Gastrocnemius medialis (tissue), 4 donors: ENCODE measurements at regions not wholly inside any gene's neighbourhood (a gene's known extent, or its start where the extent isn't known, plus 50 kb on each side); places are given as distances from the start of the nearest gene placed in this dataset.

ENCODE experiments used
- ATAC-seq, 2 donors: fragments of 150-250 bp; one replicate each; pipeline ENCODE4 v1.9.1; 2016
- DNase-seq, 2 donors: peaks; one replicate each; pipeline ENCODE4 v3.0.0-alpha.2; 2019
- H3K27ac ChIP-seq, 4 donors: fragments of 200-600 bp; sonication (generic); 1 replicate in 1 of 4; 2 replicates in 3 of 4; pipeline ENCODE4 v1.5.1; 2016 to 2018; ENCODE audit warnings: mild to moderate bottlenecking in 2 of 4, moderate library complexity in 1 of 4
- H3K27me3 ChIP-seq, 3 donors: fragments of 200-600 bp; sonication (generic) in 2 of 3; 1 replicate in 1 of 3; 2 replicates in 2 of 3; pipeline versions ENCODE4 v1.5.1 to v1.6.0; 2016 to 2019; ENCODE audit warnings: mild to moderate bottlenecking in 1 of 3, moderate library complexity in 1 of 3
- H3K36me3 ChIP-seq, 2 donors: fragments of 200-600 bp; sonication (generic) in 1 of 2; one replicate each; pipeline ENCODE4 v1.5.1; 2017 to 2018
- H3K4me1 ChIP-seq, 2 donors: fragments of 200-600 bp; sonication (generic) in 1 of 2; one replicate each; pipeline ENCODE4 v1.5.1; 2016 to 2017; ENCODE audit warnings: mild to moderate bottlenecking in 2 of 2
- H3K4me3 ChIP-seq, 4 donors: fragments of 200-600 bp; sonication (generic) in 3 of 4; 1 replicate in 1 of 4; 2 replicates in 3 of 4; pipeline ENCODE4 v1.5.1; 2016 to 2019; ENCODE audit warnings: mild to moderate bottlenecking in 2 of 4
- H3K9me3 ChIP-seq, 3 donors: fragments of 200-600 bp; sonication (generic) in 2 of 3; 1 replicate in 1 of 3; 2 replicates in 2 of 3; pipeline ENCODE4 v1.5.1; 2016 to 2019
- POLR2A ChIP-seq, 2 donors: fragments of 450-650 bp; IDR thresholded peaks; one replicate each; pipeline ENCODE4 v1.6.1; 2017; ENCODE audit warnings: antibody characterized with exemption in 2 of 2, mild to moderate bottlenecking in 2 of 2, moderate library complexity in 2 of 2
- in situ Hi-C, 4 donors: fragments of 200-750 bp; cut with MboI; loops; one replicate each; pipeline versions ENCODE4 v1.15.0 to v1.8.0; 2017; ENCODE audit warnings: low sequenced_read_pairs in 4 of 4
- intact Hi-C: fragments of 100-400 bp; cut with DNase I; formaldehyde crosslinking; loops from one replicate; pipeline ENCODE4 v1.15.1; 2023; ENCODE audit warnings: low total_unique reads
- TF ChIP-seq, protein P1 (sequence below), 5 experiments: fragments of 450-650 bp in 3 of 5; fragments of 200-600 bp in 2 of 5; sonication (generic) in 2 of 5; IDR thresholded peaks in 4 of 5; conservative IDR thresholded peaks in 1 of 5; 1 replicate in 4 of 5; 2 replicates in 1 of 5; pipeline ENCODE4 v1.5.1; 2016 to 2019; ENCODE audit warnings: antibody characterized with exemption in 5 of 5, mild to moderate bottlenecking in 3 of 5, moderate library complexity in 3 of 5

DNA sequence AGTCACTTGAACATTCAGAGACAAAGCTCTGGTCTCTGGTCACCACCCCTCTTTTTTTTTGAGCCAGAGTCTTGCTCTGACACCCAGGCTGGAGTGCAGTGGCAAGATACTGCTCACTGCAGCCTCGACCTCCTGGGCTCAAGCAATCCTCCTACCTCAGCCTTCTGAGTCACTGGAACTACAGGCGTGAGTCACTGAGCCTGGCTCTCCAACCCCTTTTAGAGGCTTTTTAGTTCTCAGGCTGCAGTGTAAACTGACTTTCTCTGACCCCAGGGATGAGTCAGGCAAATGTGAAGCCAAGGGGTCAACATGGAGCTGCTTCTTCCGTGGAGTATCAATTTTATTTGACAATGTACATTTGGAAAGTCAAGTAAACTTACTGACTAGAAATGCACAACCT, 229.2 kb downstream of the PTTG2 start:
- Histone ChIP-seq H3K36me3 (no peaks in the 10 kb centered on the region), H3K4me3 (no peak overlapping the region), H3K9me3 (no peaks in the 10 kb centered on the region), H3K27ac (no peak overlapping the region), H3K4me1 (peaks cover 15 to 16% of the 10 kb centered on the region in 2 donors), H3K27me3 (no peaks in the 10 kb centered on the region)
- DNase-seq = no peak
- intact Hi-C loops (no loop called here), in situ Hi-C loops (loop anchor here in 2 of 4 donors (10.0 kb wide), 2 partner anchors 125 to 485 kb away; no protein-coding TSS in a partner anchor)
- TF ChIP-seq, protein P1, sequence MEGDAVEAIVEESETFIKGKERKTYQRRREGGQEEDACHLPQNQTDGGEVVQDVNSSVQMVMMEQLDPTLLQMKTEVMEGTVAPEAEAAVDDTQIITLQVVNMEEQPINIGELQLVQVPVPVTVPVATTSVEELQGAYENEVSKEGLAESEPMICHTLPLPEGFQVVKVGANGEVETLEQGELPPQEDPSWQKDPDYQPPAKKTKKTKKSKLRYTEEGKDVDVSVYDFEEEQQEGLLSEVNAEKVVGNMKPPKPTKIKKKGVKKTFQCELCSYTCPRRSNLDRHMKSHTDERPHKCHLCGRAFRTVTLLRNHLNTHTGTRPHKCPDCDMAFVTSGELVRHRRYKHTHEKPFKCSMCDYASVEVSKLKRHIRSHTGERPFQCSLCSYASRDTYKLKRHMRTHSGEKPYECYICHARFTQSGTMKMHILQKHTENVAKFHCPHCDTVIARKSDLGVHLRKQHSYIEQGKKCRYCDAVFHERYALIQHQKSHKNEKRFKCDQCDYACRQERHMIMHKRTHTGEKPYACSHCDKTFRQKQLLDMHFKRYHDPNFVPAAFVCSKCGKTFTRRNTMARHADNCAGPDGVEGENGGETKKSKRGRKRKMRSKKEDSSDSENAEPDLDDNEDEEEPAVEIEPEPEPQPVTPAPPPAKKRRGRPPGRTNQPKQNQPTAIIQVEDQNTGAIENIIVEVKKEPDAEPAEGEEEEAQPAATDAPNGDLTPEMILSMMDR (IDR thresholded peaks at IDR 0.05 in 4 of 5, conservative IDR thresholded peaks at IDR 0.05 in 1 of 5) = no peak
- no peak for TF ChIP-seq POLR2A (IDR thresholded peaks at IDR 0.05)
- ATAC-seq = no peak

DNA sequence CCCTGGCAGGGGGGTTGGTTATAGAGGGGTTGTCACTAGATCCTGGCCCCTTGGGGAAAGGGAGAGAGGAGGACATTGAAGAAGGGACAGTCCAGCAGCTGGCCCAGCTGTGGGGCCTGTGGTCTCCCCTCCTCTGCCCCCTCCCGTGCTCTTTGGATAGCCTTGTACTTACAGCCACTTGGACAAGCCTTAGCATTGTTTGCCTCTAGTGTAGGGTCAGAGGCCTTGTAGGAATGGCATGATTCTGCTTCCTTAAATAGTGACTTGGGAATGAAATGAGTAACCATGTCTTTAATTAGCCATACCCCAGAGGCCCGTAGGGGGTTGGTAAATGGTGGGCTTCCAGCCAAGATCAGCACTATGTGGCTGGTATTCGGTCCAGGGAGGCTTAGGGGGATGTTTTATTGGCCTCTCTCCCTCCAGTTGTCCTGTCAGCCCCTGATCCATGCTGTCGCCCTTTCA, 230.6 kb downstream of the PTTG2 start:
- H3K36me3 ChIP-seq = no peaks in the 10 kb centered on the region
- in situ Hi-C loops (loop anchor here in 1 of 4 donors (10.0 kb wide), 1 partner anchor 124 kb away; no protein-coding TSS in a partner anchor), intact Hi-C loops (loop anchor here (5.0 to 10.0 kb wide), 2 partner anchors 384 to 667 kb away; partner anchors contain the start of gene TLR6)
- peak overlapping the region; percentile 60 to 75 (median 66) for H3K27ac ChIP-seq
- no peaks in the 10 kb centered on the region for H3K27me3 ChIP-seq
- no peak for TF ChIP-seq POLR2A (IDR thresholded peaks at IDR 0.05)
- TF ChIP-seq, protein P1 (IDR thresholded peaks at IDR 0.05 in 4 of 5, conservative IDR thresholded peaks at IDR 0.05 in 1 of 5) = no peak
- ATAC-seq = peak; percentile 98 to 99
- H3K9me3 ChIP-seq = no peaks in the 10 kb centered on the region
- H3K4me1 ChIP-seq = peaks cover 15 to 16% of the 10 kb centered on the region in 2 donors
- H3K4me3 ChIP-seq = no peak overlapping the region
- peak in 1 of 2 donors; percentile 39 for DNase-seq

DNA sequence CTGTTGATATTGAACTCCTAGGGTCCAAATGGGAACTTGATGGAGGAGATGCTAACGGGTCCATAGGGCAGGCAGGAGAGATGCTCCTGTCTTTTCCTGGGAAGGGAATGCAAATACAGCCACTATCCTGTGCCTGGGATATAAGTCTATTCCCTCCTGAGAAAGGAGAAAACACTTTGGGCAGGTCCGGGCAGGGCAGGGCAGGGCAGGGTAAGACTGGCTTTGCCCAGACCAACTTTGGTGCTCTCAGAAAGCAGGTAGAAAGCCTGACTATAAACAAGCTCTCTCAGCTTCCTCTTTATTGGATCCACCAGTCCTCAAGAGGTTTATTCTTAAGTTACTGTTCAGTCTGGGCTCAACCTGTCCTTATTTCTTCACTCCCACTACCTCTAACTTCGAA, 232.3 kb downstream of the PTTG2 start:
- Histone ChIP-seq H3K9me3 (no peaks in the 10 kb centered on the region), H3K4me3 (no peak overlapping the region), H3K27me3 (no peaks in the 10 kb centered on the region), H3K36me3 (no peaks in the 10 kb centered on the region), H3K27ac (no peak overlapping the region), H3K4me1 (peaks cover 15 to 16% of the 10 kb centered on the region in 2 donors)
- TF ChIP-seq, protein P1 (IDR thresholded peaks at IDR 0.05 in 4 of 5, conservative IDR thresholded peaks at IDR 0.05 in 1 of 5) = no peak
- TF ChIP-seq POLR2A (IDR thresholded peaks at IDR 0.05) = no peak
- in situ Hi-C loops = loop anchor here in 1 of 4 donors (10.0 kb wide), 1 partner anchor 122 kb away; no protein-coding TSS in a partner anchor
- no peak for ATAC-seq
- intact Hi-C loops = loop anchor here (5.0 to 10.0 kb wide), 2 partner anchors 382 to 665 kb away; partner anchors contain the start of gene TLR6
- DNase-seq = no peak

DNA sequence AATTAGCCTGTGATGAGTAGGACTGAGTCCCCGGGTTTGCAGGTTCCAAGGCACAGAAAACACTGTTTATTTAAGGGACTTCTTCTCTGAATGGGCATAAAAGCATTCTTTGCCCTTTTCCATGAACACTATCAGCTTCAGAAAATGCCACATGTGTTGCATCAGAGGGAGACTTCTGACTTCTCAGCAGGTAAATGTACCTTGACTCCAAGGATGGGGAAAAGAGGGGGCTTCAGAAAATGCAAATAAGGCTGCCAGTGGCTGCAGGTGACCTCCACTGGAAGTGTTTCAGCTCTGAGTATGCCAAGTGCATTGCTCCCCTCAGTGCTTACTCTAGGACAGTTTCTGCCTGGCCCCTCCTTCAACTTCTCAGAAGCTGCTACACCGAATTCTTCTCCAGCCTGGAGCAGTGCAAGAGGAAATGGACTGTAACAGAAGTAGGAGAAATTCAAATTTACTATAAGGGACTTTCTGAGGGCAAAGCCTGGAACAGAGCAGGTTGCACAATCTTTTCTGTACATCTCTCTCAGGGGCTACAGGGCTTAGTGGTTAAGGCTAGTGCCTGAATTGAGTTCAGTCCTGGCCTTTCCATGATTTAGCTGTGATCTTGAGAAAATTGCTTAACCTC, 233.2 kb downstream of the PTTG2 start:
- ATAC-seq (no peak), DNase-seq (no peak)
- Histone ChIP-seq H3K9me3 (no peaks in the 10 kb centered on the region), H3K4me1 (peaks cover 15 to 16% of the 10 kb centered on the region in 2 donors), H3K27me3 (no peaks in the 10 kb centered on the region), H3K36me3 (no peaks in the 10 kb centered on the region), H3K4me3 (no peak overlapping the region), H3K27ac (no peak overlapping the region)
- intact Hi-C loops (loop anchor here (5.0 to 10.0 kb wide), 2 partner anchors 381 to 664 kb away; partner anchors contain the start of gene TLR6), in situ Hi-C loops (loop anchor here in 1 of 4 donors (10.0 kb wide), 1 partner anchor 121 kb away; no protein-coding TSS in a partner anchor)
- TF ChIP-seq, protein P1 (IDR thresholded peaks at IDR 0.05 in 4 of 5, conservative IDR thresholded peaks at IDR 0.05 in 1 of 5) = no peak
- TF ChIP-seq POLR2A (IDR thresholded peaks at IDR 0.05) = no peak
